Ovary (tissue), 3 donors: ENCODE measurements at regions not wholly inside any gene's neighbourhood (a gene's known extent, or its start where the extent isn't known, plus 50 kb on each side); places are given as distances from the start of the nearest gene placed in this dataset.

Experiments used
- CTCF ChIP-seq, 3 donors: fragments of 450-650 bp in 2 of 3; fragments of 200-600 bp in 1 of 3; IDR thresholded peaks; one replicate each; pipeline versions ENCODE4 v1.5.1 to v1.8.0; 2016 to 2022; ENCODE audit warnings: antibody characterized with exemption in 3 of 3, mild to moderate bottlenecking in 1 of 3
- EP300 ChIP-seq: sonication (generic); formaldehyde crosslinking; IDR thresholded peaks from one replicate; pipeline ENCODE4 v1.6.1; 2017; ENCODE audit warnings: antibody characterized with exemption
- POLR2A ChIP-seq: fragments of 450-650 bp; IDR thresholded peaks from one replicate; pipeline ENCODE4 v1.6.1; 2017; ENCODE audit warnings: antibody characterized with exemption, mild to moderate bottlenecking, moderate library complexity
- donor health status: DM: no; HTN: no; CAD: no.

GRCh38 chr1:79198832-79199231 is 192.3 kb upstream of the ADGRL4 start:
- TF ChIP-seq CTCF (IDR thresholded peaks at IDR 0.05) (no peak), POLR2A (no peak), EP300 (no peak)
